ENCODE measurements at regions not wholly inside any gene's neighbourhood (a gene's known extent, or its start where the extent isn't known, plus 50 kb on each side); places are given as distances from the start of the nearest gene placed in this dataset.
A peak's percentile ranks its signal among the peaks of the same experiment; 100 is the strongest.

DNA sequence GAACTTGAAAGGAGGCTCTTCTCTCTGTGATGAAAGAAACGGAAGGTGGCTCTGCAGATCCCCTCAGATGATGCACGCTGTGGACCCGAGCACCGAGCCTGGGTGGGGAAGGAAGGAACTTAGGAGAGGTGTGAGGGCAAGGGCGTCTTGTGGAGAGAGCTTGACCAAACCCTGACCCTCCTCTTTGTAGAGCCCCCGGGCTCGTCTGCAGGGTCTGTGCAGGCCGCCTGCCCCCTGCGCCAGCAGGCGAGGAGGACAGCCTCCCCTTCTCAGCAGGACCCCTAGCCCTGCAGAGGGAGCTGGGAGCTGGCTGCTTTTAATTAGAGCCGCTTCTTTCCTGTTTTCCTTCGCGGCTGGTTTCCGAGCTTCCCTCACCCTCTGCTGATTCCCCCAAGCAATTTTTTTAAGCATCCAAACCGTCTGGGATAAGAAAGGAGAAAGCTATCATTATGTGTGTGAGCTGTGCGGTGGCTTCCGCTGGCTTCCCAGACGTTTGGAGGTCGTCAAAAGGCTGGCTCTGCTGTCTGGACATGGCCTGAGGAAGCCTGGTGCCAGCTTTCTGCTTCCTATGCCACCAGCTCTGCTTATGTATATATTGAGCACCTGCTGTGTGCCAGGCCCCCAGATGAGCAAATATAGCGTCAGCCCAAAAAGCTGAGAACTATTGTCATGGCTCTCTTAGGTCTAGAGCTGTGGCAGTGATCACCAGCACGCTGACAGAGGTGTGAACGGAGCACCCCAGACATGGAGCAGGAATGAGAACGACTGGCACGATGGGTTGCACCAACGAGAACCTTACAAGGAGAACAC lies 160.2 kb upstream of the IRF2BP2 start (continued):
- TF ChIP-seq NKRF (IDR thresholded peaks at IDR 0.05; ENCODE audit: borderline replicate concordance) (no peak), ELF2 (CRISPR knock-in tag; IDR thresholded peaks at IDR 0.05) (no peak)

GRCh38 chr1:234769284-234769985 lies 159.5 kb upstream of the IRF2BP2 start:
- H3K36me3 ChIP-seq (ENCODE audit: control insufficient read depth, insufficient read depth, low read length): no peaks in the 10 kb centered on the region
- H4K20me1 ChIP-seq (replicated peaks; ENCODE audit: control insufficient read depth, insufficient read depth, low read length): no peaks in the 10 kb centered on the region
- no peaks in the 10 kb centered on the region for H3K9me1 ChIP-seq (ENCODE audit: control insufficient read depth, insufficient read depth, low read length)
- no peak overlapping the region for H3K27ac ChIP-seq (ENCODE audit: extremely low read depth, low read depth, low read length)
- ATAC-seq (no peak), FAIRE-seq (no peak), DNase-seq (ENCODE audit: extremely low read depth in 1 of 4, low spot score in 3 of 4) (no peak)
- H3K4me1 ChIP-seq (replicated peaks in 1 of 2; ENCODE audit: control insufficient read depth in 2 of 2, insufficient read depth in 2 of 2, low read length in 2 of 2): peaks cover 16 to 34% of the 10 kb centered on the region in 2 experiments
- POLR2A ChIA-PET: interaction anchor here (0.6 kb wide), 1 partner anchor 263 kb away, joined by 4 read pairs; no protein-coding TSS in a partner anchor
- no TSS peak for BruUV-seq (replicated peaks)
- H3K9ac ChIP-seq (ENCODE audit: insufficient read depth in 1 of 2, low read depth in 2 of 2, low read length in 2 of 2): 0 out of 4 replicates have a peak overlapping the region, but pooled peaks of 1 of the 2 experiments have one; percentile 6
- no peaks in the 10 kb centered on the region for H3K9me3 ChIP-seq (replicated peaks; ENCODE audit: control insufficient read depth, insufficient read depth, low read depth, low read length)
- no peak overlapping the region for H3K4me2 ChIP-seq (ENCODE audit: insufficient read depth, low read length)
- H2AFZ ChIP-seq (ENCODE audit: low read depth, low read length): no peak overlapping the region
- H3K79me2 ChIP-seq (ENCODE audit: control insufficient read depth, insufficient read depth, low read length): no peaks in the 10 kb centered on the region
- in situ Hi-C loops (cut with MboI) (no loop called here), intact Hi-C loops (cut with micrococcal nuclease) (no loop called here)
- H3K4me3 ChIP-seq: no peak overlapping the region
- H3K27me3 ChIP-seq (ENCODE audit: control insufficient read depth in 2 of 2, insufficient read depth in 2 of 2, low read length in 2 of 2): no peaks in the 10 kb centered on the region
- WGBS (ENCODE audit: insufficient coverage, low coverage, missing lambda C conversion rate): 68% methylated on average over 13 of the region's 13 CpGs
- TF ChIP-seq BCOR (IDR thresholded peaks at IDR 0.05): peak; percentile 72
- no peak for TF ChIP-seq ZNF23 (CRISPR knock-in tag; IDR thresholded peaks at IDR 0.05)
- peak; percentile 30 to 59; a peak in 2 of 4 replicates for TF ChIP-seq KDM1A (IDR thresholded peaks at IDR 0.05)
- no peak for TF ChIP-seq ADNP (tag; IDR thresholded peaks at IDR 0.05)
- TF ChIP-seq ZFP36 (IDR thresholded peaks at IDR 0.05; ENCODE audit: low read depth, low read length, partially characterized antibody): peak; percentile 46
- TF ChIP-seq RBM25 (IDR thresholded peaks at IDR 0.05; ENCODE audit: low read depth, low read length, severe bottlenecking): peak; percentile 45
- CTCF ChIA-PET (ENCODE audit: low intra/inter-chr PET ratio): no interaction called here

Data from K562 (cell line).